ENCODE measurements at regions not wholly inside any gene's neighbourhood (a gene's known extent, or its start where the extent isn't known, plus 50 kb on each side); places are given as distances from the start of the nearest gene placed in this dataset.

DNA sequence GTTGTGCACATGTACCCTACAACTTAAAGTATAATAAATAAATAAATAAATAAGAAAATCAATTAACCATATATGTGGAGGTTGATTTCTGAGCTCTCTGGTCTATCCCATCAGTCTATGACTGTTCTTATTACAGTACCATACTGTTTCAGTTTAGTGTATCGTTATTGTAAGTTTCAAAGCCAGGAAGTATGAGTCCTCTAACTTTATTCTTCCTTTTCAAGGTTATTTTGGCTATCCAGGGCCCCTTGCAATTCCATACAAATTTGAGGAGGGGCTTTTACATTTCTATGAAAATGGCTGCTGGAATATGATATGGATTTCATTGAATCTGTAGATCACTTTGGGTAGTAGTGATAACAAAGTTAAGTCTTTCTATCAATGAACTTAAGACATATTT is 96.9 kb upstream of the BCL9 start:
- DNase-seq (no peak), ATAC-seq (no peak)
- intact Hi-C loops (cut with micrococcal nuclease) = no loop called here

DNA sequence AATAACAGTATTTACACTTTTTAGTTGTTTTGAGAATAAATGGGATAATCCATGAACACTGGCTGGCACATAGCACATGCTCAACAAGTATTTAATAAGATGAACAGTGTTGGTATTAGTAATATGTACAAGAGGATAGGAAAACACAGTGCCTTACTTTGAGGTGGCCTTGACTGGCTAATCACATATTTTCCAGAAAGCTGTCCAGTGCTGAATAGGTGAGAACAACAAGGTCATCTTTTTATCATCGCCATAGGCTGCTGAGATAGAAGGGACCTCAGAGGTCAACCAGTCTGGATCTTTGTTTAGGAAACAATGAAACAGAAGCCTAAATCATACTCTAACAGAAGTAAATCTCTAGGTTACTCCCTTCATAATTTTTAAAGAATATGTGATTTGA is 89.7 kb upstream of the BCL9 start:
- ATAC-seq (no peak), DNase-seq (no peak)
- intact Hi-C loops (cut with micrococcal nuclease) = no loop called here

DNA sequence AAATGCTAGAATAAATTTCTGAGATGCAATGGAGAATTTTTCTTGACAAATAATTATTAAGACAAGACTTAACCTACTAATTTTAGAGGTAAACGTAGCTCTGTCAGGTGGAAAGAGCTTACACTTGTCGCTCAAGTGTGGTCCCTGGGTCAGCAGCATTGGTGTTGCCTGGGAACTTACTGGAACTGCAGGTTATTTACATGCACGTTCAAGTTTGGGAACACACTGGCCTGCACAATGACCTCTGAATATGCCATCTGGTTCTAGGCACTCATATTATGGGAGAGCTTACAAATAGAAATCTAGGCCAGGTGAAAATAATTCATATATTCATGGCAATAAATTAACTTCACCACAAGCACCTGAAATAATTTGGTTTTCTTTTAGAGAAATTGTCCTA is 88.5 kb upstream of the BCL9 start:
- ATAC-seq (no peak), DNase-seq (no peak)
- intact Hi-C loops (cut with micrococcal nuclease) = no loop called here

GRCh38 chr1:147463022-147463421 is 78.3 kb upstream of the BCL9 start:
- intact Hi-C loops (cut with micrococcal nuclease) = no loop called here
- DNase-seq = no peak
- ATAC-seq = no peak

GRCh38 chr1:147466543-147466942 is 74.8 kb upstream of the BCL9 start:
- intact Hi-C loops (cut with micrococcal nuclease) = no loop called here
- ATAC-seq (no peak), DNase-seq (no peak)

DNA sequence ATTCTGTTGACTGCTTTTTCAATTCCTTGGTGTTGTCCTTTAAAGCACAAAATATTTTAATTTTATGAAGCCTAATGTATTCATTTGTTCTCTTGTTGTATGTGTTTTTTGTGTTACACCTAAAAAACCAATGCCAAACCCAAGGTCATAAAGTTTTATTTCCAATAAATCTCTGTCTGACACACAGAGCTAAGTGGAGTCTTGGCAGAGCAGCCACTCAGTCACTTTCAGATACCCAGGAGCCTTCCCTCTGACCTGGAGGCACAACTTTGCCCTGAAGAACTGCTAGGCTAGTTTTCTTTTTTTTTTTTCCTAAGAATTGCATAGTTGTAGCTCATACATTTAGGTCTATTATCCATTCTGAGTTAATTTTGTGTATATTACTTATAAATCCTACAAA is 71.2 kb upstream of the BCL9 start:
- ATAC-seq = no peak
- DNase-seq = no peak
- intact Hi-C loops (cut with micrococcal nuclease) = no loop called here

- DNase-seq (no peak), ATAC-seq (no peak)
- intact Hi-C loops (cut with micrococcal nuclease) = no loop called here
Observed at GRCh38 chr1:147472489-147472888, 68.8 kb upstream of the BCL9 start.

GRCh38 chr1:147472966-147473732 is 68.2 kb upstream of the BCL9 start:
- ATAC-seq (no peak), DNase-seq (no peak)
- intact Hi-C loops (cut with micrococcal nuclease) = no loop called here

DNA sequence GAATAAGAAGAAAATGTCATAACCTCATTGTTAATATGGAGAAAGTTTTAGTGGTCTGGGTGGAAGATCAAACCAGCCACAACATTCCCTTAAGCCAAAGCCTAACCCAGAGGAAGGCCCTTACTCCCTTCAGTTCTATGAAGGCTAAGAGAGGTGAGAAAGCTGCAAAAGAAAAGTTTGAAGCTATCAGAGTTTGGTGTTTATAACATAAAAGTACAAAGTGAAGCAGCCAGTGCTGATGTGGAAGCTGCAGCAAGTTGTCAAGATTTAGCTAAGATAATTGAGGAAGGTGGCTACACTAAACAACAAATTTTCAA is 67.6 kb upstream of the BCL9 start:
- no peak for DNase-seq
- intact Hi-C loops (cut with micrococcal nuclease) = no loop called here
- ATAC-seq = no peak

DNA sequence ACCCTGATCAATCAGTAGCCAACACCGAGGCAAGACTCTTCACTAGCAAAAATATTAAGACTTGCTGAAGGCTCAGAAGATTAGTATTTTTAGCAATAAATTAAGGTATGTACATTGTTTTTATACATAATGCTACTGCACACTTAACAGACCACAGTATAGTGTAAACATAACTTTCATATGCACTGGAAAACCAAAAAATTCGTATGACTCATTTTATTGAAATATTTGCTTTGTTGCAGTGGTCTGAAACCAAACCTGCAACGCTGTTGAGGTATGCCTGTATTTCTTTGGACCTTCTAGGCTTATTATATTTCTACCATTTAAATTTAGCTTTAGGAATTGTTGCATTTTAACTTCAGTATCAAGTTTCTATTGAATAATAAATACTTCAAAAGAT is 65.8 kb upstream of the BCL9 start:
- ATAC-seq = no peak
- intact Hi-C loops (cut with micrococcal nuclease) = no loop called here
- DNase-seq = no peak

DNA sequence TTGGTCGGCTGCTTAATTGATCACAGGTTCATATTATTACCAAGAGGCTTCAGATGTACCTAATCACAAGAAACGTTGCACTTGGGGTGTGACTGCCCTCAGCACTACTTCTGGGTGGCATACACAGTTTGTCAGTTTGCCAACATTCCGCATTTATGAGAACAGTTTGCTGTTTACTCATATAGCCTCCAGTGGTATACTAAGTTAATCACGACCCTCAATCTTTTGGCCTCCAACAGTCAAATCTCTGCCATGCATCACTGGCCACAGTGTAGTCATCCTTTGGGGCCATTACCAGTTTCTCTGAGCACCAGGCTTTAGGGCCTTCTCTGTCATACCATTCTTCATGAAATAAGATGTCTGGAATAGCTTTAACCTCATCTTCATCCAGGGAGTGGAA is 62.8 kb upstream of the BCL9 start:
- ATAC-seq (no peak), DNase-seq (no peak)
- intact Hi-C loops (cut with micrococcal nuclease) = no loop called here

DNA sequence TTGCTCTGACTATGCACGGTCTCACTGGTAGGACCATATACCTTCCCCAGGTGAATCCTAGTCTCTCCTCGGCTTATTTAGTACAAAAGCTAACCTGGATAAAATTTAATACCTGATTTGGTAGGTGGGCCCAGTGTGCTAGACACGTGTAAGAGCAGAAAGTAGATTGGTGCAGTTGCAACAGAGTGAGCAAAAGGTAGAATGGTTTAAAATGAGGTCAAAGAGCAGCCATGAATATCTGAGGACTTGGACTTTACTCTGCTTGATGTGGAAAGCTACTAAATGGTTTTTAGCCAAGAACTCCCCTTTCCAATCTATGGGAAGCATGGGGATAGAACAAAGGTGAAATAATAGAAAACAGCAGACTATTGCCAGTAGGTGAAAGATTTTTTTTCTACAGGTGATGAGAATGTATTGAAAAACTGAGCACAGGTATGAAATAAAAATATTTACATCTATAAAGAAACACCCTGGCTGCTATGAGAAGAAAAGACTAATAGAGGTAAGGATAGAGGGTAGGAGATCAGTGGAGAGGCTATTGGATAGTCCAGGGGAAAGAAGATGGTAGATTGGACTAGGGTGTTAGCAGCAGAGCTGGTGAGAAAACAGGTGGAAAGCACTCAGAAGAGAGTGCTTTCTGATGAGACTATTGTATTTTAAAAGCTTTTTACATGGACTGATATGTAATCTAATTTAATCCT is 61.3 kb upstream of the BCL9 start:
- ATAC-seq (no peak), DNase-seq (no peak)
- intact Hi-C loops (cut with micrococcal nuclease) = no loop called here

DNA sequence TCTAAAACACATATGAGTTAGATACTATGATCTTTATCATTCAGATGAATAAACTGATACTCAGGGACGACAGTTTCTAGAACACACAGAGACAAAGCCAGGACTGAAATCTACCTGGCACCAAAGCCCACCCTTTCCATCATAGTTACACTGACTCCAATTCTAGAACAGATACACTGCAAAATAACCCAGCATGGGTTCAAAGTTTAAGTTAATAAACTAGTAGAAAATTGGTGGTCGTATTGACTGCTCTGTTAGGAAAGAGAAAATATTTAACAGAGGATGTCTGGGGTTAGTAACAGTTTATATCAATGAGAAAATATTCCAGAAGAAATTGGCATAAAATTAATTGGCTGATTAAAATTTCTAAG is 60.8 kb upstream of the BCL9 start:
- intact Hi-C loops (cut with micrococcal nuclease) = no loop called here
- no peak for ATAC-seq
- no peak for DNase-seq

DNA sequence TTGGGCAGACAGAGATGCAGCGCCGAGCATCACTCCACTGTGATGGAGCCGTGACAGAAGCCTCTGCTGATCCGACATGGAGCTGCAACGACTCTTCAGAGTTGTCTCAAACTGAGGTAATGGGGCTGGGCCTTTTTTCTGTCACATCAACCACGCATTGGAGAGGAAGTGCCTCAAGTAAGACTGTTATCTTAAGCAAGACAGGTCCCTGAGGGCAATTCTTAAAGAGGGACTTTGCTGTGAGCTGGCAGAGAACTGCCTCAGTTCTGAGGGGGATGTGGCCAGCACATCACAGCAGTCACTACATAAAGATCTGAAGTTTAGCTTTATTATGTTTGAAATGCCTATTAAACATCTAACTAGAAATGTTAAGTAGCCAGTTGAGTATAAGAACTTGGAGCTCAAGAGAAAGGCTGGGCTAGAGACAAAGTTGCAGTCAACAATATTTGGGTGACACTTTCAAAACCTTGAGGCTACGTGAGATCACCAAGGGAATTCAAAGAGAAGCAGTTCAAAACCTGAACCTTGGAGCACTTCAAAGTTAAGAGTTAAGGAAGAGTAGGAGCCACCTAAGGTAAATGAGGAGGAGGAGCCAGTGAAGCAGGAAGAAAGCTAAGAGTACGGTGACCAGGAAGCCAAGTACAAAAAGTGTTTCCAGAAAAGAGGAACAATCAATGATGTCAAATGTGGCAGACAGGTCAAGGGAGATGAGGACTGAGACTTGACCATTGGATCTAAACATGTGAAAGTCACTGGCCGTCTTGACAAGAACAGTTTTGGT is 54.2 kb upstream of the BCL9 start:
- ATAC-seq = no peak
- intact Hi-C loops (cut with micrococcal nuclease) = no loop called here
- no peak for DNase-seq

DNA sequence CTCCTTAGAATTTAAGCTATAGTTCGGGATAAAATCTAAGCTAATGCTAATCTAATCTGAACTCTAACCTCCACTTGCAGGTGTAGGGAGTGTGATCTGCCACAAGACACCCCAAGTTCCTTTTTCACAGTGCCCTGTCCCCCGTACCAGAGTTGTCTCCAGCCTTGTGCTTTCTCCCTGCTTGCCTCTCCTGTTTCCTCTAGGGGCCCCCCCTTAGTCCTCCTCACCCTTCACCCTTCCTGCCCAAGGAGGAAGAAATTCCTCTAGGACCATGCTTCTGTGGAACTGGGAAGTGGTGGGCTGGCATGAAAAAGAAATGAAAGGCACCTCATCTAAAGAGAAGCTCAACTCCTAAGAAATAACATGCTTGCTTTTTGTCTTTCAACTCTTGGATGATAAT is 50.2 kb upstream of the BCL9 start:
- intact Hi-C loops (cut with micrococcal nuclease) = loop anchor here (10.0 kb wide), 1 partner anchor 404 kb away; no protein-coding TSS in a partner anchor
- DNase-seq = no peak

More for the DNA sequence above, 50.2 kb upstream of the BCL9 start:
- ATAC-seq = no peak
